OCI-M1 (cell line): ENCODE measurements at regions not wholly inside any gene's neighbourhood (a gene's known extent, or its start where the extent isn't known, plus 50 kb on each side); places are given as distances from the start of the nearest gene placed in this dataset.

Experiments used
- DNase-seq: peaks from one replicate; lab custom pipeline; 2025; lab: John Stamatoyannopoulos, UW

- no peak for DNase-seq
These were observed 116.0 kb downstream of the SALL1 start for GRCh38 chr16:51035110-51035498.

- no peak for DNase-seq
These were observed 116.5 kb downstream of the SALL1 start for GRCh38 chr16:51034481-51035109.

DNA sequence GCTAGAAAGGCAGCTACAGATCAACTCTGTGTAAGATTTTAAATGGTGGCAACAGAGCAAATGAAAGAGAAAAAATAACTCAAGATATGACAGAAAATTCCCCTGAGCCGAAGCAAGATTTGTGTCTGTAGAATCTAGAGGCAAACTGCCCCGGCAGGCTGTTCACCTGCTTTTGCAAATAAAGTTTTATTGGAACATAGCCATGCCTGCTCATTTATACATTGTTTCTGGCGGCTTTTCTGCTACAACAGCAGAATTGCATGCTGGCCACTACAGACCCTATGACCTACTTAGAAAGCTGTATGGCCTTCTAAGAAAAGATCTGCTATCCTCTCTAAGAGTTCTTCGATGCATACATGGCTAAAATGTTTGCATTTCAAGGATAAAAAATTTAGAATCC, 119.5 kb downstream of the SALL1 start:
- DNase-seq: peak; percentile 37

DNA sequence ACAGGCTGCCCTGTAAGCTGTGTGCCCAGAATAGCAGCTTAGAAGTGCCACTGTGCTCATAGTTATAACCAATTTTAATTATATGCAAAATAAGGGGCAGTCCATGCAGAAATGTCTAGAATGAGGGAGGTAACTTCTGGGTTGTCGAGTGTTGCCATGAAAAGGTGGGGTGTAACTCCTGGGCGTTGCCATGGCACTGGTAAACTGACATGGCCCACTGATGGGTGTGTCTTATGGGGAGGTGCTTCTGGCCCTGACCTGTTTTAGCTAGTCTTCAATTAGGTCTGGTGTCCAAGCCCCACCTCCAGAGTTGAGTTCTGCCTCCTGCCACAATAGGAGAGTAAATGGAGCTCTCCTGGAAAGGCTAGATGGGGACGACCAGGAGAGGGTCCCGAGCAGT, 120.6 kb downstream of the SALL1 start:
- DNase-seq: peak; percentile 1

GRCh38 chr16:51025588-51026290, 125.3 kb downstream of the SALL1 start:
- no peak for DNase-seq

DNA sequence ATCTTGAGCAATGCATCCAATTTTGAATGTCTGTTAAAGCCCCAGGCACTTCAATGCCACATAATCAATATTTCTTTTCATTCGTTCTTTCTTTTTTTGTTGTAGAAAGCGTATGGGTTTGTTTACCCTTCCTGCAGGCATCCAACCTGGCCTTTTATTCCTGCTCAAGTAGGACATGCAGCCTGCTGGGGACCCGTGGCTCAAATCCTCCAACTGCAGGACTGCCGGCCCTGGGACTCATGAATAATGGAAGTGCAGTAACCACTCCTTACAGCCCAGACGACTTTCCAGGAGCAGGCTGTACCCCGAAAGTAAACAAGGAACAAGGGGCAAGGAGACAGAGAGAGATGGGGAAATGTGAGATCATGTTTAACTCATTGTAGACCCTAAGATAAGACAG, 126.4 kb downstream of the SALL1 start:
- DNase-seq: no peak

- no peak for DNase-seq
These were observed 128.1 kb downstream of the SALL1 start for GRCh38 chr16:51022955-51023354.

DNA sequence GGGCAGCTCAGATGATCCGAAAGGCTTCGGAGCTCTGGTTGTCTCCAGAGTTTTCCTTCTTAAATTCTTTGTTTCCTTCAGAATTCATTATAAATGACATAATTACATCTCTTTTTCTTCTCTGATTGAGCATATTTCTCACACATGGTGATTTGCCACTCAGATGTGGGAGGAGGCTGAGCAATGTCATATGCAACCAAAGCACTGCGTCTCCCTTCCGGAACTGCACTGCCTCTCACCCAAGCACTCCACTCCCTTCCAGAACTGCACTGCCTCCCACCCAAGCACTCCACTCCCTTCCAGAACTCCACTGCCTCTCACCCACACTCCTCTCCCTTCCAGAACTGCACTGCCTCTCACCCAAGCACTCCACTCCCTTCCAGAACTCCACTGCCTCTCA, 131.5 kb downstream of the SALL1 start:
- DNase-seq: no peak

DNA sequence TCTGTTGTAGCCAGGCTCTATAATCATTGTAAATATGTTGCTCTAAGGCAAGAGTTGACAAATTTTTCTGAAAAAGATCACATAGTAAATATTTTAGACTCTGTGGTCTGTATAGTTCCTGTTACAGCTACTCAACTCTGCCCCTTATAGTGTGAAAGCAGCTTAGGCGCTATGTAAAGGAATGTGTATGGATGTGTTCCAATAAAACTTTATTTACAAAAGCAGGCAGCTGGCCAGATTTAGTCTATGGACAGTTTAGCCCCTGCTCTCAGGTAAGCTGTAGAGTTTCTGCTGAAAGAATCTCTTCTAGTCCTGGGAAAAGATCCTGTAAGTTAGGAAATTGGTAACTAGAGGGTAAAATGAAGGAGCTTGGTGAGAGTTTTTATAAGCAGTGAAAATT, 133.1 kb downstream of the SALL1 start:
- no peak for DNase-seq

GRCh38 chr16:51012396-51012795, 138.7 kb downstream of the SALL1 start:
- DNase-seq: no peak

- no peak for DNase-seq
These were observed 140.3 kb downstream of the SALL1 start for GRCh38 chr16:51010817-51011216.

DNA sequence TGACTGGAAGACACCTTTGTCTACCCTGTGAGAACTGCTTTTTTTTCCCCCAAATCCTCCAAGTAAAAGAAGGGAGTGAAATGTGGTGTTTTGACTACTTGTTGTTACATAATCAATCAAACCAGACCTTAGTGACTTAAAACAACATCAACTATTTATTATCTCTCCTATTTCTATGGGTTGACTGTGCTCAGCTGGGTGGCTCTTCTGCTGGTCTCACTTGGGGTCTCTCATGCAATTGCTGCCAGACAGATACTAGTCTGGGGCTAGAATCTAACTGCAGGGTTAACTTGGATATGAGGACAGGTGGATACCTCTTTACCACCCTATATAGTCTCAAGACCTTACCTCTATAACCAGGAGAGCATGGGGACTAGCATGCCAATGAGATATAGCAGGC, 141.3 kb downstream of the SALL1 start:
- DNase-seq: no peak

- no peak for DNase-seq
These were observed 141.7 kb downstream of the SALL1 start for GRCh38 chr16:51009359-51009758.

- DNase-seq: no peak
These were observed 142.5 kb downstream of the SALL1 start for GRCh38 chr16:51008607-51009006.

DNA sequence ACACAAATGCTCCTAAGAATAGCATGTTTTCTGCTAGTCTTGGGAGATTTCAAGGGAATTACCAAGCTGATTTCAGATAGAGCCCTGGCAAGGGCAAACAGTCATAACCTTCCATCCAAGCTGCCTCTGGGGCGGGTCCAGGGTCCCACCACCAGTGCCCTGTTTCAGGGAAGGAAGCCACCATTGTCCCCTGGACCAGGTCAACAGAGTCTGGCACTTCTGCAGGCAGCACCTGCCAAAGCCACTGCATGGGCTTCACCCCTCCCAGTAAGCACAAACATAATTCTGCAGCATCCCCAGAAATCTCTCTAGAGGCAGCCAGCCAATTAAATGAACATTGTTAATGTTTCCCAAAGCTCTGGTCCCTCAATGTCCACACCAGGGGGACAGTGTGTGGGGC, 143.0 kb downstream of the SALL1 start:
- DNase-seq: no peak

- DNase-seq: no peak
These were observed 147.1 kb downstream of the SALL1 start for GRCh38 chr16:51003850-51004566.

DNA sequence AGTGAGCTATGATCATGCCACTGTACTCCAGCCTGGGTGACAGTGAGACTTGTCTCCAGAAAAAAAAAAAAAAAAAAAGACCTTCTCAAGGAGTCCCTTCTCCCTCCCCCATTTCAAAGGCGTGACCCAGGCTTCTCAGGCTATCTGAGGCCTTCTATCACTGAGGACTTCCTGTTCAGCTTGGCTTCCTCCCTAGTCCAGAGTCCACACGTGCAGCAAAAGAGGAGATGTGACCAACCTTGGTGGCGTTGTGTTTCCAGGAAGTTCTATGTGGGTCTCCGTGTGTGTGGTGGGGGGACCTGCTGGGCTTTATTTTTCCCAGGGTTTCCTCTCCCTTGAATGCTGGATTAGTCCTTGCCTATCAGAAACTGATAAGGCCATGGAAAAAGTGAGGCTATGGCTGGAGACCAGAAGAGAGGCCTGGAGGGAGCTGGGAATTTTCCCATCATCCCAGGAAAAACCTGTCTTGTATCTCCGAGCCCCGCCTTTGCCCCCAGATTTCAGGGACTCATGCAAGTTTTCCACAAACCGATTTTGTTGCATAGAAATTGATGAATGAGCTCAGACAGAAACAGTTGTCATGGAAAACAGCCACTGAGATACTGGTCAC, 148.1 kb downstream of the SALL1 start:
- peak; percentile 25 for DNase-seq

GRCh38 chr16:50999181-50999580, 151.9 kb downstream of the SALL1 start:
- DNase-seq: no peak

DNA sequence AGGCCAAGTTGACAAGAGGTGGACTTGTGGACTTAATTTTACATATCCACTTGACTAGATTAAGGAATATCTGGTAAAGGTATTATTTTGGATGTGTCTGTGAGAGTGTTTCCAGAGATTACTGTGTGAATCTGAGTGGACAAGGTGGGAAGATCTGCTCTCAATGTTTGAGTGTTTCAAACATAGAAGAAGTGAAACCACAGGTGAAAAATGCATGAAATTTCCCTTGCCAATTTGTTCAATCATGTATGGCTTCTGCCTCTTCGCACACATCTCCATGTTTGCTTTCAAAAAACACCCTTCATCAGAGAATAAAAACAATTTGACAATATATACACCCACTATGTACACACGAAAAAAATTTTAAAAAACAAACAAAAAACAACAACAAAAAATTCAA, 152.7 kb downstream of the SALL1 start:
- no peak for DNase-seq

GRCh38 chr16:50997679-50998078, 153.4 kb downstream of the SALL1 start:
- DNase-seq: no peak

GRCh38 chr16:50996830-50997186, 154.3 kb downstream of the SALL1 start:
- no peak for DNase-seq

DNA sequence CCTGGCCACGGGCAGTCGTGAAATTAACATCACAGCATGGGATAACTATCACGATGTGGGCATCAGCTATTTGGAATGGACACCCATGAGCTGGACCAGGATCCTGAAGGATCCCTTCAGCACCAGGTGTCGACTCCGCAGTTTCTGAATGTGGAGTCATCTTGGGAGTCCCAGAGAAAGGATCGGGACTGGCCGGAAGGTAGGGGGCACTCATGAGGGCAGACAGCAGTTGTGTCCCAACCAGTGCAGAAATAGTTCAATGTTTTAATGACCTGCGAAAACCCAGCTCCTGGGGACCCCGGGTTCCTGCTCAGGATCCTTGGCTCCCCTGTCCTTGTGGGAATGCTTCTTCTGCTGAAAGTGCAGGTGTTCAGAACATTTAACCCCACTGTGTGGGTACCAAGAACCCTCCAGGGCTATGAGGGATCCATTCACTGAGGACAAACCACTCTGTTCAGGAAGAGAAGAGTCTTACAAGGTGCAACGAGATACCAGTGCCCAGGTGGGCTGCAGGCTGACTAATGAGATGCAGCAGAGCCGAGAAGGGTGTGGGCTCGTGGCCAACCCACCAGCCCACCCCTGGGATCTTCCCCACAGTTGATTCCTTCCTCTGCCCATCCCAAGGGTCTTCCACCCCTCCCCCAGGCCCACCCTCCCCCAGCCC, 154.8 kb downstream of the SALL1 start:
- DNase-seq: no peak
